ENCODE measurements at regions not wholly inside any gene's neighbourhood (a gene's known extent, or its start where the extent isn't known, plus 50 kb on each side); places are given as distances from the start of the nearest gene placed in this dataset.

GRCh38 chr4:111991163-111991562 lies 154.1 kb upstream of the FAM241A start:
- Histone ChIP-seq H3K4me1 (ENCODE audit: insufficient read depth, insufficient read length) (no peaks in the 10 kb centered on the region), H3K9me3 (ENCODE audit: insufficient read depth, low read length) (no peaks in the 10 kb centered on the region), H3K4me3 (ENCODE audit: insufficient read length, low read depth) (no peak overlapping the region), H3K9ac (ENCODE audit: insufficient read length, low read depth) (no peak overlapping the region), H3K36me3 (ENCODE audit: insufficient read depth, insufficient read length, low read length) (no peaks in the 10 kb centered on the region), H3K27me3 (ENCODE audit: insufficient read depth, insufficient read length) (no peaks in the 10 kb centered on the region)
- TF ChIP-seq ZNF274 (IDR thresholded peaks at IDR 0.05; ENCODE audit: low read depth, low read length), result no peak
- TF ChIP-seq SUZ12 (IDR thresholded peaks at IDR 0.05; ENCODE audit: extremely low read depth, insufficient read depth, insufficient read length), result no peak
- TF ChIP-seq YY1 (IDR thresholded peaks at IDR 0.05; ENCODE audit: insufficient read depth, insufficient read length), result no peak
- no peak for DNase-seq (ENCODE audit: low read depth, low spot score)

DNA sequence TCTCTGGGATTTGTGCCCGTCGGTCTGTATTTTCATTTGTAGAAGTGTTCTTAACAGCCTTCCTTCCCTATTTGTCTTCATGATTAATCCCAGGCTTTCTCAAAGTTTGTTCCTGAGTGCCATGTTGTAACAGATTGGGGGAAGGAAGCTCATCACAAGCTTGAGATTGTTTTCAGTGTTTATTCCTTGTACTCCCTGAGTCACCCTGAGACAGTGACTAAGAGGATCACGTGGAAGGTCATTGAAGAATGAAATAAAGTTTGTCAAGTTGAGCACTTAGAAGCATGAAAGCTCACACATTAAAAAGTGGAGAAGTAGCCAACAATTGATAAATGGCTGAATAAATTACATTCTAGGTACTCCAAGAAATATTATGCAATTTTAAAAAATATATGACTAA lies 153.5 kb upstream of the FAM241A start:
- no peak overlapping the region for H3K4me3 ChIP-seq (ENCODE audit: insufficient read length, low read depth)
- H3K27me3 ChIP-seq (ENCODE audit: insufficient read depth, insufficient read length), result no peaks in the 10 kb centered on the region
- no peak overlapping the region for H3K9ac ChIP-seq (ENCODE audit: insufficient read length, low read depth)
- H3K36me3 ChIP-seq (ENCODE audit: insufficient read depth, insufficient read length, low read length), result no peaks in the 10 kb centered on the region
- H3K9me3 ChIP-seq (ENCODE audit: insufficient read depth, low read length), result no peaks in the 10 kb centered on the region
- no peaks in the 10 kb centered on the region for H3K4me1 ChIP-seq (ENCODE audit: insufficient read depth, insufficient read length)
- TF ChIP-seq ZNF274 (IDR thresholded peaks at IDR 0.05; ENCODE audit: low read depth, low read length) (no peak), SUZ12 (IDR thresholded peaks at IDR 0.05; ENCODE audit: extremely low read depth, insufficient read depth, insufficient read length) (no peak), YY1 (IDR thresholded peaks at IDR 0.05; ENCODE audit: insufficient read depth, insufficient read length) (no peak)
- no peak for DNase-seq (ENCODE audit: low read depth, low spot score)

DNA sequence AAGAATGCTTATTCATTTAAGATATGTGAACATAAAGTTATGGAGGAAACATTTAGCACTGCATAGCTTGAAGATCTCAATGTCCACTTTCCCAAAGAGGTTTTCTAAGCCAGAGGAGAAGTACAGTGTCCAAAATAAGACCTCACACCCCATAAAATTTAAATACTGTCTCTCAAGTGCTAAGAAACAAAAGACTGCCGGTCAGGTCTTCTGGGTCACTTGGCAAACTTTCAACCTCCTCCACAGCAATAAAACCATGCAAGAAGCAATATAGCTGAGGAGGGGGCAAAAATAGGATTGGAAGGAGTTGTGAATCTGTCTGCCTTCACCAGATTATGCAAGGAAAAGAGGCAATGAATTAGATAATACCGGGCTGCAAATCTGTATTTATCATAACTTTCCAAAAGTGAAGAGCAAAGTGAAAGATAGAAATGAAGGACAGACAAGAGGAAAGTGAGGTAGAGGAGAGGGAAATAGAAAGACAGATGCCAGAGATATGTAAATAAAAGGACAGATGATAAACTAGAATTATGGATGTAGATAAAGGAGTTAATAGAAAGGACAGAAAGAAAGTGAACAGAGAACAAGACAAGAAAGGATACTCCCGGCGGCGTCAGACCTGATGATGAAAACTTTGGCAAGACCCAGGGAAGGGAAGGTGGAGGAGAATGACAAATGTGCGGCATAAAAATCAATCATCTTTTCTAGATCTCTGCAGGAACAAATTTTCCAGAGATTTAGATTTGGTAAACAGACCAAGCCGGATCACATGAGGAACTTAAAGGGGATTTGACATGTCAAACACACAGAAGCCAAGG lies 152.7 kb upstream of the FAM241A start:
- no peak for DNase-seq (ENCODE audit: low read depth, low spot score)

DNA sequence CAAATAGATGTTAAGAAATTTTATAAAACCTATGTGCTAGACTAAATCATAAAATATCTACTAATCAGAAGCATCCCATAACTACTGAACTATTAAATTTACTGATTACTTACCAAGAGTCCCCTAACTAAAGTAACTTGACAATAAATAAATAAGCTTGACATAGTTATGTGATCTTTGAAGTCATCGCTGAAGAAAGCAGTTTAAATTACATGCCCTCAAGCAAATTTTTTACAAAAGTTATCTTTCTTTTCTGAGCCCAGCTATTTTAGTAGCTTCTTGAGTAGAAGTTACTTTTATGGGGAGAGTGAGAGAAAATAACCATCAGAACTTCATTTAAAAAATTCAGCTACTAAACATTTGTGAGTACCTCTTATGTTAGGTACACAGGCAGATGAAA lies 150.9 kb upstream of the FAM241A start:
- H3K4me3 ChIP-seq (ENCODE audit: insufficient read length, low read depth), result no peak overlapping the region
- H3K4me1 ChIP-seq (ENCODE audit: insufficient read depth, insufficient read length), result no peaks in the 10 kb centered on the region
- no peaks in the 10 kb centered on the region for H3K27me3 ChIP-seq (ENCODE audit: insufficient read depth, insufficient read length)
- no peaks in the 10 kb centered on the region for H3K36me3 ChIP-seq (ENCODE audit: insufficient read depth, insufficient read length, low read length)
- H3K9ac ChIP-seq (ENCODE audit: insufficient read length, low read depth), result no peak overlapping the region
- no peak for DNase-seq (ENCODE audit: low read depth, low spot score)
- TF ChIP-seq YY1 (IDR thresholded peaks at IDR 0.05; ENCODE audit: insufficient read depth, insufficient read length) (no peak), SUZ12 (IDR thresholded peaks at IDR 0.05; ENCODE audit: extremely low read depth, insufficient read depth, insufficient read length) (no peak)
- no peaks in the 10 kb centered on the region for H3K9me3 ChIP-seq (ENCODE audit: insufficient read depth, low read length)

More for the DNA sequence above, 152.7 kb upstream of the FAM241A start:
- Histone ChIP-seq H3K9ac (ENCODE audit: insufficient read length, low read depth) (no peak overlapping the region), H3K27me3 (ENCODE audit: insufficient read depth, insufficient read length) (no peaks in the 10 kb centered on the region), H3K4me3 (ENCODE audit: insufficient read length, low read depth) (no peak overlapping the region), H3K36me3 (ENCODE audit: insufficient read depth, insufficient read length, low read length) (no peaks in the 10 kb centered on the region), H3K9me3 (ENCODE audit: insufficient read depth, low read length) (no peaks in the 10 kb centered on the region), H3K4me1 (ENCODE audit: insufficient read depth, insufficient read length) (no peaks in the 10 kb centered on the region)
- TF ChIP-seq ZNF274 (IDR thresholded peaks at IDR 0.05; ENCODE audit: low read depth, low read length) (no peak), YY1 (IDR thresholded peaks at IDR 0.05; ENCODE audit: insufficient read depth, insufficient read length) (no peak), SUZ12 (IDR thresholded peaks at IDR 0.05; ENCODE audit: extremely low read depth, insufficient read depth, insufficient read length) (no peak)

GRCh38 chr4:111997785-111998184 lies 147.5 kb upstream of the FAM241A start:
- Histone ChIP-seq H3K36me3 (ENCODE audit: insufficient read depth, insufficient read length, low read length) (no peaks in the 10 kb centered on the region), H3K9me3 (ENCODE audit: insufficient read depth, low read length) (no peaks in the 10 kb centered on the region), H3K4me1 (ENCODE audit: insufficient read depth, insufficient read length) (no peaks in the 10 kb centered on the region), H3K4me3 (ENCODE audit: insufficient read length, low read depth) (no peak overlapping the region), H3K9ac (ENCODE audit: insufficient read length, low read depth) (no peak overlapping the region), H3K27me3 (ENCODE audit: insufficient read depth, insufficient read length) (no peaks in the 10 kb centered on the region)
- TF ChIP-seq YY1 (IDR thresholded peaks at IDR 0.05; ENCODE audit: insufficient read depth, insufficient read length), result no peak
- no peak for DNase-seq (ENCODE audit: low read depth, low spot score)

DNA sequence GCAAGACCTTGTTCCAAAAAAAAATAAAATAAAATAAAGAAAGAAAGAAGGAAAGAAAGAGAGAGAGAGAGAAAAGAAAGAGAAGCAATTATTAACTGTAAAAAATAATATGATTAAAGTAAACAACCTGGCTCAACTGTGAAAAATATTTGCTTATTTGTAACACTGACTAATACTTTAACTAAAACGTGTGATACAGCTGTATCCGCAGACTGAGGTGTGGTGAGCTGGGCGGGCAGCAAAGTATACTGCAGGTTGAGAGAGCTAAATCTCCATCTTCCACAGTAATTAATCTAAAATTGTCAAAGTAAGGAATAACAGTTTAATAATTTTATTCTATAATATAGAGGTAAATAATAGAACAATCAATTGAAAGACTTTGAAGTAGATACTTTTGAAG lies 145.5 kb upstream of the FAM241A start:
- no peaks in the 10 kb centered on the region for H3K27me3 ChIP-seq (ENCODE audit: insufficient read depth, insufficient read length)
- TF ChIP-seq YY1 (IDR thresholded peaks at IDR 0.05; ENCODE audit: insufficient read depth, insufficient read length), result no peak
- TF ChIP-seq ZNF274 (IDR thresholded peaks at IDR 0.05; ENCODE audit: low read depth, low read length), result no peak
- no peak for TF ChIP-seq SUZ12 (IDR thresholded peaks at IDR 0.05; ENCODE audit: extremely low read depth, insufficient read depth, insufficient read length)
- H3K4me3 ChIP-seq (ENCODE audit: insufficient read length, low read depth), result no peak overlapping the region
- H3K9me3 ChIP-seq (ENCODE audit: insufficient read depth, low read length), result no peaks in the 10 kb centered on the region
- DNase-seq (ENCODE audit: low read depth, low spot score), result no peak
- no peaks in the 10 kb centered on the region for H3K4me1 ChIP-seq (ENCODE audit: insufficient read depth, insufficient read length)
- H3K36me3 ChIP-seq (ENCODE audit: insufficient read depth, insufficient read length, low read length), result no peaks in the 10 kb centered on the region
- no peak overlapping the region for H3K9ac ChIP-seq (ENCODE audit: insufficient read length, low read depth)

- no peak overlapping the region for H3K4me3 ChIP-seq (ENCODE audit: insufficient read length, low read depth)
- no peaks in the 10 kb centered on the region for H3K9me3 ChIP-seq (ENCODE audit: insufficient read depth, low read length)
- no peaks in the 10 kb centered on the region for H3K27me3 ChIP-seq (ENCODE audit: insufficient read depth, insufficient read length)
- H3K36me3 ChIP-seq (ENCODE audit: insufficient read depth, insufficient read length, low read length), result no peaks in the 10 kb centered on the region
- no peak overlapping the region for H3K9ac ChIP-seq (ENCODE audit: insufficient read length, low read depth)
- no peak for DNase-seq (ENCODE audit: low read depth, low spot score)
- H3K4me1 ChIP-seq (ENCODE audit: insufficient read depth, insufficient read length), result no peaks in the 10 kb centered on the region
- TF ChIP-seq YY1 (IDR thresholded peaks at IDR 0.05; ENCODE audit: insufficient read depth, insufficient read length), result no peak
- TF ChIP-seq SUZ12 (IDR thresholded peaks at IDR 0.05; ENCODE audit: extremely low read depth, insufficient read depth, insufficient read length), result no peak
- no peak for TF ChIP-seq ZNF274 (IDR thresholded peaks at IDR 0.05; ENCODE audit: low read depth, low read length)
These were observed 144.2 kb upstream of the FAM241A start for GRCh38 chr4:112001041-112001440.

Measured in NT2/D1 (cell line).